H1 (cell line): ENCODE measurements at regions not wholly inside any gene's neighbourhood (a gene's known extent, or its start where the extent isn't known, plus 50 kb on each side); places are given as distances from the start of the nearest gene placed in this dataset.

ENCODE experiments used
- POLR2AphosphoS5 ChIP-seq: IDR thresholded peaks from 2 replicates; pipeline ENCODE4 v1.6.1; 2011; ENCODE audit warnings: low read depth, low read length
- RNF2 ChIP-seq: fragments of 200-900, 300-1000 bp; sonication (generic); IDR thresholded peaks from 2 replicates; pipeline ENCODE4 v1.7.1; 2016; ENCODE audit warnings: borderline replicate concordance, low read depth, mild to moderate bottlenecking, antibody characterized with exemption, low read length; ENCODE audit not compliant: poor library complexity, severe bottlenecking; ENCODE audit errors: missing control alignments
- TF ChIP-seq, protein P1 (sequence below), 3 experiments: IDR thresholded peaks; 1 replicate in 2 of 3; 2 replicates in 1 of 3; pipeline versions ENCODE4 v1.5.1 to v1.6.1; 2011; ENCODE audit warnings: low read length in 3 of 3, mild to moderate bottlenecking in 3 of 3, inconsistent platforms in 2 of 3, low read depth in 1 of 3, moderate library complexity in 1 of 3; ENCODE audit not compliant: insufficient read depth in 1 of 3; ENCODE audit errors: control extremely low read depth in 1 of 3

- TF ChIP-seq, protein P1, sequence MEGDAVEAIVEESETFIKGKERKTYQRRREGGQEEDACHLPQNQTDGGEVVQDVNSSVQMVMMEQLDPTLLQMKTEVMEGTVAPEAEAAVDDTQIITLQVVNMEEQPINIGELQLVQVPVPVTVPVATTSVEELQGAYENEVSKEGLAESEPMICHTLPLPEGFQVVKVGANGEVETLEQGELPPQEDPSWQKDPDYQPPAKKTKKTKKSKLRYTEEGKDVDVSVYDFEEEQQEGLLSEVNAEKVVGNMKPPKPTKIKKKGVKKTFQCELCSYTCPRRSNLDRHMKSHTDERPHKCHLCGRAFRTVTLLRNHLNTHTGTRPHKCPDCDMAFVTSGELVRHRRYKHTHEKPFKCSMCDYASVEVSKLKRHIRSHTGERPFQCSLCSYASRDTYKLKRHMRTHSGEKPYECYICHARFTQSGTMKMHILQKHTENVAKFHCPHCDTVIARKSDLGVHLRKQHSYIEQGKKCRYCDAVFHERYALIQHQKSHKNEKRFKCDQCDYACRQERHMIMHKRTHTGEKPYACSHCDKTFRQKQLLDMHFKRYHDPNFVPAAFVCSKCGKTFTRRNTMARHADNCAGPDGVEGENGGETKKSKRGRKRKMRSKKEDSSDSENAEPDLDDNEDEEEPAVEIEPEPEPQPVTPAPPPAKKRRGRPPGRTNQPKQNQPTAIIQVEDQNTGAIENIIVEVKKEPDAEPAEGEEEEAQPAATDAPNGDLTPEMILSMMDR (IDR thresholded peaks at IDR 0.05; ENCODE audit: control extremely low read depth in 1 of 3, insufficient read depth in 1 of 3, low read depth in 1 of 3, low read length in 3 of 3) = no peak
- TF ChIP-seq RNF2 = no peak
- no peak for TF ChIP-seq POLR2AphosphoS5
Measured at GRCh38 chr3:87732294-87732693, 326.5 kb downstream of the CGGBP1 start.
